NCI-H2171 treated with DMSO at 0.1 percent for 48 hours (cell line): ENCODE measurements at regions not wholly inside any gene's neighbourhood (a gene's known extent, or its start where the extent isn't known, plus 50 kb on each side); places are given as distances from the start of the nearest gene placed in this dataset.

ENCODE experiments used
- DNase-seq: peaks from one replicate; lab custom pipeline; 2025; lab: John Stamatoyannopoulos, UW

DNA sequence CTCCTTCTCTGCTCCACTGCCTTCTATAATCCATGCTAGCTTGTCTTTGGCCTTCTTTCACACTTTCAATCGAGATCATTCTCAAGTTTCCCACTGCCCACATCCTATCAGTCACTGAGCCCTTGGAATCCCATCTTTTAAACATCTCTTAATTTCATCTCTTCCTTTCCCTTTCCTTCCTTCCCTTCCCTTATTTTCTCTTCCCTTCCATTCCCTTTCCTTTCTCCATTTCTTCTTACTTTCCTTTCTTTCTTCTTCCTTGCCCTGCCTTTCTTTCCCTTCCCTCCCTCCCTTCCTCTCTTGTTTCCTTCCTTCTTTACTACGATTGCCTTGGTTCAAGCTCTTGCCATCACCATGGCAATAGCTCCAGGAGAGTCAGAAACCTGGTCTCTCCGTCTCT lies 183.8 kb downstream of the EMP1 start:
- DNase-seq = no peak

DNA sequence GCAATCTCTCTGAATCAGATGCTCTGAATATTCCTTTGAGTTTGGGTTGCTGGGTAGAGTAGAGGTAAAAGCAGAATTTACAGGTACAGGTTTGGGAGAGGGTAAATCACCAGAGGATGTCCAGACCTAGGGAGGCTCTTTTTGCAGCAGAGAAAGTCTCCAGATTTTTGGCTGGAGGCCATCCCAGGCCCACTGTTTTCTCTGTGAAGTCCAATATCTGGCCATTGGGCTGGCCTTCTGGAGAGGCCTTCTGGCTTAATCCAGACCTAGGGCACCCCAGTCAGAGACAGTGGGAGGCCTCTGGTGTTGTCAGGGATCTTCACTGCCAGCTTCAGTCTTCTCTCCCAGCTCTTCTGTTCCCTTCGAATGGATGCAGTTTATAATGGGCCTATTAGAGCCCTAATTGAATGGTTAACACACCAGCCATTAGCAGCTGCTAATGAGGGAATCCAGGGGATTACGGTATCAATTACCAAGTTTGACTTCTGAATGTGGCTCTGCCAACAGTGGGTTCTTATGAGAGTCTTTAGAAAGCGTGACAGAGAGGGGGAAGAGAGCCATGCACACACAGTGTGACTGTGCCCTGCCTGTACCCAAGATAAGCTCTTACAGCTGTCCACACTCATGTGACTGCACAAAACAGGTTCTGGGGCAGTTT lies 183.1 kb downstream of the EMP1 start:
- no peak for DNase-seq

DNA sequence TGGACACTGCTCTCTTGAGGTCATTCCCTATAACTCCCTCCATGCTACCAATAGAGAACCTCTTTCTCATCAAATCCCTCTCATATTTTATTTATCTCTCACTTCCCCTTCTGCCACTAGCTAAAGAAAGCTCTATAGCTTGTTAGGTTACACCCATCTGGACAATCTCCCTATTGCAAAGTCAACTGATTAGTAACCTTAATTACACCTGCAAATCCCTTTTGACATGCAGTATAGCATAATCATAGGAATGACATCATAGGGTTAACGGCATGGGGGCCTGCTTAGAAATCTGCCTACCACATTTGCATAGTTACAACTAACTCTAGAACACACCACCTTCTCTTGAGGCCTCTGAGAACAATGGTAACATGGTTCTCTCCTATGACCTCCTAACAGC lies 181.2 kb downstream of the EMP1 start:
- DNase-seq = no peak

DNA sequence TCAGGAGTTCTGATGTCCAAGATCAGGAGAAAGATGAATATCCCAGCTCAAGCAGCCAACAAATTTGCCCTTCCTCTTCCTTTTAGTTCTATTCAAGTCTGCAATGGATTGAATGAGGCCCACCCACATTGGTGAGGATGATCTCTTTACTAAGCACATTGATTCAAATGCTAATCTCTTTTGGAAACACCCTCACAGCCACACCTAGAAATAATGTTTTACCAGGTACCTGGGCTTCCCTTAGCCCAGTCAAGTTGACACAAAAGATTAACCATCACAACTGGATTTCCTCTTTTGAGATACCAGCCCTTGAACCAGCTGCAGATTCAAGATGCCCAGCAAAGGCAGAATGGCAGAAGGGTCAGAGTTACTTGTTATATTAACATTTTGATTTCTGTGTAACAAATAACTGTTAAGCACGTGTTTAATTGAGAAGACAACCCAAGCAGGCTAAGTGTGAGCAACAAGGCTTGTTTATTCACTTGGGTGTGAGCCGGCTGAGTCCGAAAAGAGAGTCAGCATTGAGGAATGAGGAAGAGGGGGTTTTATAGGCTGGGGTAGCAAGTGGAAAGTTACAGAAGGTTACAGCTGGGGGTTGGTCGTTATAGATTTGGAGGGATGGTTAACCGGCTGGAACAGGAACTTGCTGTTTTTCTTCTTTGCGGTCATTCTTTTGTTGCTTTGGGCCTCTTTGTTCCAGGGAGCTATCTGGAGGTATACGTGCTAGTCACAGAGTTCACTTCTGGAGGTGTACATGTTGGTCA lies 180.3 kb downstream of the EMP1 start:
- no peak for DNase-seq

DNA sequence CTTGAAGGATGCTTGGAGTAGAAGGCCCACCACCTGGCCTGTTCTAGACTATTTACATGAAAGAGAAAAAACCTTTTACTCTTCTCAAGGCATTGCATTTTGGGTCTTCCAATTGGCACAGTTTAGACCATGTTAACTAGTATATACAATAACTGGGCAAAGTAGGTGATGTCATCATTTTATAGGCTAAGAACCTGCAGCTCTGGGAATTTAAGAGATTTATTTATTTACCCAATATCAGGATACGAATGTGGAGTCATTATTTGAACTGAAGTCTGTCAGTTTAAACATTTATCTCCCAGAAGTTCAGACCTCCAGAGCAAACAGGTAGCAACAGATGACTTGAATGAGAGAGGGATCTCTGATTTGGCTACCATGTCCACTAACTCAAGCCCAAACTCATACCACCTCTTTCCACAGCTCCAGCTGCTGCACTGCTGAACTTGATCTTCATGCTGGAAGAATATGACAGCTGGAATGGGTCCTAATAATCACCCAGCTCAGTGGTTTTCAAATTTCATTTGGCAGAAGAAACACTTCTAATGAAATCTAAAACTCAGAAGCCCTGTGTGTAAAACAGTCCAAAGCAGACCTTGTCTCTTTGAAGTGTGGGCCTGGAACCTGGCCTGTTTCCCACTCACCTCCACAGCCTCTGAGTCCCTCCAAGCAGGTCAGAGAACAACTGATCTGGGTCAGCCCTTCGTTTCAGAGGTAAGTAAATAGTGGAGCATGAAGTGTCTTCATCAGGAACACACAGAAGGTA lies 179.2 kb downstream of the EMP1 start:
- DNase-seq = no peak

DNA sequence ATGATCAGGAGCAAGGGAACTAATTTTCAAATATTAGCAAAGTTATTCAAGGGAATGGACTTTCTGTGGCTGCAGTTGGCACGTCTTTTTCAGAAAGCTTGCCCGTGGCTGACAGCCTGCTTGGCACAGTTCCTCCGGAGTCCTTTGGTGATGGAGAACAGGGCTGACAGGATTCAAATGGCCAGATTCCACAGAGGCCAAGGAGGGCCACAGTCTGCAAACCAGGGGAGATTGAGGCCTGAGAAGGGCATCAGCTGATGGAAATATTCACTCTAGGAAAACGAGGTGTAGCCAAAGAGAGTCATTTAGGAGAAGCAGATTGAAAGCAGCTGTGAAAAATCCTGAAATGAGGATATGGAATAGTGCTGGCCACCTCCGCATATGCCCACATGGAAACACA lies 178.3 kb downstream of the EMP1 start:
- no peak for DNase-seq

DNA sequence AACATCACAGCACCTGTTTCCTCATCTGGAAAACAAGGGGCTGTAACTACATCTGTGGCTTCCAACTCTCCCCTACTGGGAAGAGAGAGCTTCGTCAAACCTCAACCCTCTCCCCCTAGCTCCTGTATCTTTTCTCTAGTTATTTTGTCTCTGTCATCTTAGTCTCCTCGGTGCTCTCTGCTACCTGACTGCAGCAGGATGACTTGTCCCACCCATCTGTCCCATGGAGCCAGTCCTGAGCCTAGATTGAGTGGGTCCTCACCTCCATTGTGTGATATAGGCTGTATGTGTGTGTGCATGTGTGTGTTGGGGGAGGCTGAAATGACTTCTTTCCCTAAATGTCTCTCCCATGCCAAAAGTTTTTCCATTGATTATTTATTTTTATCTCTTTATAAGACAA lies 177.3 kb downstream of the EMP1 start:
- no peak for DNase-seq

DNA sequence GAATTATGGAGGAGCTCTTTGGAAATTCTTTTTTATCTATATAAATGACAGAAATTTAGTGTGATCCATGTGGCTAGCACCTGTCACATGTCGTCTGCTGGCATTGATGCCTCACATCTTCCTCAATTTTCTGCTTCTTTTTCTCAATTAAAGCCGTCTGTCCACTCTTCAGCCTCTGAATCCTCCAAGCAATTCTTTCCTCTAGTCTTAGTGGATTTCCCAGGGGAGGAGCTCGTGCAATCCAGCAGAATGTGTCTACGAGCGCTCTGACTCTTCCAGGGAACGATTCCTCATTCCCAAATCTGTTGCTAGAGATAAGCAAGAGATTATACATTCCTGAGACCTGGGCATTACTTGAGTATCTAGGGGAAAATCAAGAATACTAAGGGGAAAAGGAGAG lies 176.6 kb downstream of the EMP1 start:
- no peak for DNase-seq

DNA sequence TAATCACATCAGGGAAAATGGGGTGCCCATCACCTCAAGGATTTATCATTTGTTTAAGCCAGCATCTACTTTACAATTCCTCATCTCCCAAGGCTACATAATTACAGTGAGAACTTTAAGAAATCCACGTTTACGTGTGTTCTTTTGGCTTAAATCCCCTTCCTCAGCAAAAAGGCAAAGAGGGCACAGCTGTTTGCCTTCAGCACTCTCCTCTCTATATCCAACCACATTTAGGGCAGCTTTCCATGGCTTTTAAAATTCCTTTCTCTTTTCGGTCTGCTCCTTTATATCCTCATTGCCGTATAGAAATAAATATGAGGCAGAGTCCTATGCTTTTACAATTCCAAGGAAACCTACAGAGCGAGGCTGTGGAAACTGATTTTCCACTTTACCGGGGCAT lies 175.9 kb downstream of the EMP1 start:
- DNase-seq = no peak

DNA sequence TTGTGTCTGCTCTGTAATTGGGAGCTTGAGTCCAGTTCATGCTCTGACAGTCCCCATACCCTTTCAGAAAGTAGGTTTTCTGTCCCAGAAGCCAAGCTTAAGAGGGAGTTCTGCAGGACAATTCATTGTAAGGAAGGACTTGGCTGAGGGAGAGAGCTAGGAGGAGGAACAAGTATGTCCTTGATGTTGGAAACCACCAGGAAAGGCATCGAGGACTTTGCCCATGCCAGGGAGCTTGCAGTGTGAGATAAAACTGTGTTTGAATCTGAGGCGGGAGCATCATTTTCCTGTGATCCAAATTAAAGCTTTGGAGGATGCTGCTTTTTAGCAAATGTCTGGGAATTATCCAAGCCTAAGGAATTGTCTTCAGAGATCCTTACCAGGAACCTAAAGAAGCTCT lies 175.3 kb downstream of the EMP1 start:
- DNase-seq = no peak

DNA sequence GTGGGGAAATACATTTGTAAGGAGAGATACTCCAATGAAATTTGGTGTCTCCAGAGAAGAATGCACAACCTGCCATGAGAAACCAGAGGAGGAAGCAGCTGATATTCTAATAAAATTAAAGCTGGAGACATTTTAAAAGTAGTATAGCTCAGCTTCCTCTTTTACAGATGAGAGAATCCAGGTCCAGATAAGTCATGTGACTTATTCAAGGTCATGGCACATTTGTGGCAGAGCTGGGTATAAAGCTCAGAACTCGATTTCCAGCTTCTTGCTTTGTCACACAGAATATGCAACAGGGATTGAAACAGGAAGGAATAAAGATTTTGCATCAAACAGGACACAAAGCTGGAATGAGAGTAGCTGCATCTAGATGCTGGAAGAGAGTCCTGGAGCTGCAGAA lies 174.8 kb downstream of the EMP1 start:
- no peak for DNase-seq

DNA sequence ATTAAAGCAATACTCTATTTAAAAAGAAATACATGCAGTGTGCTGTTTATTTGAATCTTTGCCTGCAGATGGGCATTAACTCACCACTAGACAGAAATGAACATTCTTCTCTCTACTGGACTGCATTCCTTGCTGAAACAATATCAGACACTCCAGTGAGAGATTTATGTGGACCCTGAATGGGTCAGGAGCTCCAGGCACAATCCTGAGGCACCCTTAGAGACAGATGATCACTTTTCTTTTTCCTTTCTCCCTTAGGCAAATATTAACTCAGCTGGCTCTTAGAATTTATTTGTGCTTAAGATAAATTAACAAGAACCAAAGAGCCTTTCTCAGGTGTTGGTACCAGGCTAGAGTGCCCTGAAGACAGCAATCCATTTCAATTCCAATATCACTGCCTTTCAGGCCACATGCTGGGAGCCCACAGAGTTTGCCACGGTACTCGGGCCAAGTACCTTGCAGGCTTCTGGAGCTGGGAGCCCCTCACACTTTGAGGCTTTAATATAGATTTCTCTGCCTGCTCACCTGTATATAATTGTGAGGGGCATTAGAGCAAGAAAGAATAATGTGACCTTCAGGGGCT lies 173.0 kb downstream of the EMP1 start:
- no peak for DNase-seq

DNA sequence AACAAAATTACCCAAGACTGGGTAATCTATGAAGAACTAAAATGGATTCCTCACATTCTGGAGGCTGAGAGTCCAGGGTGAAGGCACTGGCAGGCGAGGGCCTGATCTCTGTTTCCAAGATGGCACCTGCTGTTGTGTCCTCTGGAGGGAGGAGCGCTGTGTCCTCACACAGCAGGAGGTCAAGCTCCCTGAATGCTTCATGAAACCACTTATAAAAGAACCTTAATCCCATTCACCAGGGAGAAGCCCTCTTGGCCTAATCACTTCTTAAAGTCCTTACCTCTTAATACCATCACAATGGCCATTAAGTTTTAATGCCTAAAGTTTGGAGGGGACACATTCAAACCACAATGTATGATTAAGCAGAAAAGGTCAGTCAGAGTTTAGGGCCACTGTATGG lies 172.4 kb downstream of the EMP1 start:
- no peak for DNase-seq

DNA sequence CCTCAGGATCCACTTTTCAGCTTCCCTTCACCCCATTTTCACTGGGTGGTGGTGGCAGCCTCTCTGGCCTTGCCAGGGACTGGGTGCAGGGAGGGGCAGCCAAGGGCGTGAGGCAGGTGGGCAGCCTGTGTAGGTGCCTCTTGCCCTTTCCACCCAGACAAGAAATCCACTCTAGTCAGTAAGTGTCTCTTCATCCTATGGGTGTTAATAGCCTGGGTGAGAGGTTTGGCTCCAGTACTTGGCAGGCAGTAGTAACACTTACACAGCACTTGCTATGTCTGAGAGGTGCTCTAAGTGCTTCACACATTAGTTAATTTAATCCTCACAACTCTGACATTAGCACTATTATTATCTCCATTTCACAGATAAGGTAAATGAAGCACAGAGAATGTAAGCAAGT lies 171.9 kb downstream of the EMP1 start:
- no peak for DNase-seq

DNA sequence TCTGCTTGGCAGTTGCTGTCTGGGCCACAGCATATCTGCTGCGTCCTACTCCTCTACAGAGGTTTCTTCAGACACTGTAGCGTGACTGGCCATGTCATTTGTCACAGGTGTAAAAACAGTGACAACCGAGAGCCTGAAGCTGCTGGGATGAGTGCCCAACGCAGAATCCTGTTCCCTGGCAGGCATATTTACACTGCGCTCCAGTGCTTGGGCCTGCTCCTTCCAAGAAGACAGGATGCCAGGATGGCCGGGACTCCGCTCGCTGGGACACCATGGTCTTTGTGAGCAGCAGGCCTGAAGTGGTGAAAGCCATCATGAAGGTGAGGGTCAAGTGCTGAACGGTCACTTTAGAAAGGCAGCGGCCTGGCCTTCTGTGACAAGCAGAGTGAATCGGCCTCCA lies 171.4 kb downstream of the EMP1 start:
- DNase-seq = no peak

DNA sequence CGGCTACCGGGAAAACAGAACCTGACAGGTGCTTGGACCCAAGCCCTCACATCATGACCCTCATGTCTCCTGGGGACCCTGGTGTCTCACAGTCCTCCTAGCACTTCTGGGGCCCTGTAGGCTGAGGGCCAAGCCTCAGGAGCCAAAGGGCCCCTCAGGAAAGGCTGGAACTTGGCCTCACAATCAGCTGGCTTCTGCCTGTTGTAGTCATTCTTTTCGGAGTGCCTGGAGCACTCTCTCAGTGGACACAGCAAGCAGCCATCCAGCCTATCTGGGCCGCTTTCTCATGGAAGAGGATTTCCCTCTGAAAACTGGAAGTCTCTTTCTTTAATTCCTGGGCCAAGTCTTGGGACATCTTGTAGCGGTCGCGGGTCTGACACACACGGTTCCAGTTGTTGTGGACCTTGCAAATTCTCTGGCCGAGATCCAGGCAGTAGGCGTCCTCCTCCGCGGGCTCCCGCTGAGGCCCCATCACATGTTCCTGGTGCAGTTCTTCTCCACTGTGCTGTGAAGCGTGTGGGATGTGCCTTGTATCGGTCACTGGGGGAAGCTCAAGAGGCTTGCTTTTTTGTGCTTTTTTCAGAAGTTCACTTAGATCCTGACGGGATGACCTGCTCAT lies 169.3 kb downstream of the EMP1 start:
- DNase-seq = no peak

DNA sequence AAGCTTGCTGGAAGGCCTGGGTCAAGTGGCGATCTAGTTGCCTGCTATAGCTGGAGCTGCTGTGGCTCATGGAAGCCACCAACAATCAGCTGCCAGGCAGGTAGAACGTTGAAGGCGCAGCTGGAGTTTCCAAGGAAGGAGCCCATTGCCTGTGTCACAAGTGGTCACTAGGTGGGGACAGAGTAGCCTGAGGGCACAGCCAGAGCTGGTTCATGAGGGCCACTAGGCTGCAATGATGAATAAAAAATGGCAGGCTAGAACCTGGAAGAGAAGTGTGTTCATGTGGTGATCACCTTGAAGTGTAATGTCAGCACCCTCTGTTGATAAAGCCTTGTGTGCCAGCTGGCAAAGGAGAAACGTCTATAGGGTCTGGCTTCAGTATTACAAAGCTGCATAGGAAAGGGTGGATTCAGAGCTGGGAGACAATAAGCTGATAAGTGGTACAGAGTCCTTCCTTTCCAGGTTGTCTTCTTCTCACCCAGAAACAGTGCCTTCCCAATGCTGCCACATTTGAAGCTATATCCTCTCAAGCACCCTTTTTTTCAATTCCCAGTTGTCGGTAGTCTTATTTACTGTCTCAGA lies 165.8 kb downstream of the EMP1 start:
- DNase-seq = peak; percentile 20

DNA sequence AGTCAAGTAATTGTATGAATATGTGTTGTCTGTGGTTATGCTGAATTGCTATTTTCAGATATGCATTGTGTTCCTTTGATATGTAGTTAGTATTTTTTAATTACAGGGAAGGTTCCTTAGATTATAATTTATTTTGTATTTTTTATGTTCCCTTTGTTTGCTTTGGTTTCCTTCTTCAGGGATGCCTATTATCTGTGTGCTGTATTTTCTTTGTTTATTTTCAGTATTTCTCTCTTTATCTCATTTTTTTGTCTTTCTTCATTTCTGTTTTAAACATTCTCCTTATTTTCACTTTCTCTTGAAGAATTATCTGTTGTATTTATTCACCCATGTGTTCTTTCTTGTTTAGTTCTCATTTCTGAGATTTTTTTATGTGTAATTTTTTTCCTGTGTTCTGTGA lies 163.1 kb downstream of the EMP1 start:
- no peak for DNase-seq

DNA sequence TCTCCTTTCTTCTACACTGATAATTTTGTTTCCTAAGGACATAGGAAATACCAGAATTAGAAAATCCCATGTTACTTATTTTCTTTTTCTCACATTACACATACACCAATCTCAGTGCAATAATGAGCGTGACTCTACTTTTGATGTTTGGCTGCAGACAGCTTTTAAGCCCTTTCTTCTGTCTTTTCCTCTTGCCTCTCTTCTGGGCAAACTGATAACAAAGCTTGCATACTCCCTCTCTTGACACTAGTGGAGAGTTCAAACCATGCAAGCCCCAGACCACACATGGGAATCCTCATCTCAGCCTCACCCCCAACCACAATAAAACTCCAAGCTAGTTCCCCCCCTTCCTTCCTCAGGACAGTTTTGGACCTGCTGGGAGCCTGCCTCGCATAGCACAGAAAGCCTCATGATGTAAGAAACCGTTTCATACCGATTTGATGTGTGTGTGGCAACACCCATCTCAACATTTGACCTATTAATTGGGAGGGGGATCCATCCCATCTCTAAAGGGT lies 161.9 kb downstream of the EMP1 start:
- DNase-seq = no peak

DNA sequence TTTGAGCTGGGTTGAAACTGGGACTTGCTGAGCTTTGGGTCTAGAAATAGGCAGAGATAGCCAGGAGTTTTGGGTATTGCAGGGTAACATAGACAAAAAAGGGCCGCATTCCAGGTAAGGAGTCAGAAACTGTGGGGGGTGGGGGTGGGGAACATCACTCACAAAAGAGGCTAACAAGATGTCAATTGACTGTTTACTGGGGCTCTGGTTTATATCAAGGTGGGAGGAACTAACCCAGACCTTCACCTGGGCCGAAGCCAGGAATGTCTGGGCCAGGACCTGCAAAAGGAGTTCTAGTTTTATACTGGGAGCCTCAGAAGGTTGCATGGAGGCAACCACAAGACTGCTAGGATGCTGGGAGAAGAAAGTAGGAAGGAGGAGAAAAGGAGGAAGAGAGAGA lies 154.4 kb downstream of the EMP1 start:
- no peak for DNase-seq

DNA sequence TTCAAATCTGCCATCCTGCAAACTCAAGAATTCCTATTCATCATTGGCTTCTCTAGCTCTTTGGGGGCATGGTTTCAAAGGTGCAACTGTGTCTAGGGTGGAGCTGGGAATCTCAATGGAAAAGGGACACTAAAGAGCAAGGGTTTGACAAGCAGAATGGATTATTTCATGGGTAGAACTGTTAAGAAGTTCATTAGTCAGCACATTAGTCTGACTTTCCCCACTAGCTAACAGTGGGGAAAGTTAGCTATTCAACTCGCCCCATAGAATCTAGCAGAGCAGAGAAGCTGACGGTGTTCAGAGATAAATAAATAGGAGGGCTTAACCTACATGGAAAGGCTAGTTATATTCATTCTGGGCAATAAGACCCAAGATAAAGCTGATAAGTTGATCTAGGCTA lies 153.9 kb downstream of the EMP1 start:
- no peak for DNase-seq

DNA sequence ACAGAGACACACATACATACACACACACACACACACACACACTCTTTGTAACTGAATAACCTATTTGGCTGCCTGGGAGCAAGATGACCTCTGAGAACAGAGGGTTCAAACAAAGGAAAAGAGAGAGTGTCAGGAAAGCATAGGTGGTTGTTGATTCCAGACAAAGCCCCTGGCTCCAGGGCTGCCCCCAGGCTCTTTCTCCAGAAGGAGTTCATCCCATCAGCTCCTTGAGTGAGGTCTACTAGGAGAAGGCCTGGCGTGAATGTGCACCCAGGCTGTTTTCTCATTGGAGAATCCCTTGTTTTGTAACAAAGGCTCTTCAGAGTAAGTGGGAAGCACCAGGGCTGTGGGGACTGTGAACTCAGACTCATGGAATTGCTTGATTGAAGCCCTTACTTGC lies 151.9 kb downstream of the EMP1 start:
- no peak for DNase-seq
